ENCODE measurements at regions not wholly inside any gene's neighbourhood (a gene's known extent, or its start where the extent isn't known, plus 50 kb on each side); places are given as distances from the start of the nearest gene placed in this dataset.

DNA sequence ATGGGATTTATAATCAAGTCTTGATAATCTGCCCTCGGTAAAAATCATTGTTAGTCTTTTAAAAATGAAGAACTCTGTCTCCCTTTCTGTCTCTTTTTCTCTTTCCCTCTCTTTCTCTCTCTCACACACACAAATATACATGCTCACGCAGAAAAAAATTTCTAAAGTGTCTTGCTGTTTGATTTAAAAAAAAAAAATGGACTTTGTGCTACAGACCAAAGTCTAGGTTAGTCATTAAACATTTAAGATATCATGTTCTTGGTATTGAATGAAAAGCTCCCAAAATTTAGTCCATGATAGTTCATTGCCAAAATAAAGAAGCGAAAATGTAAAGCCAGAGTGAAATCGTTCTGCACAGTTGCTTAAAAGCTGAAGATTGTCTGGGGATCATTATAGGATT lies 665.8 kb downstream of the SORCS1 start:
- Histone ChIP-seq H3K9ac (ENCODE audit: low read length) (no peak overlapping the region), H4K20me1 (ENCODE audit: insufficient read depth, low read length) (no peaks in the 10 kb centered on the region), H3K27me3 (ENCODE audit: low read depth, low read length) (no peaks in the 10 kb centered on the region), H3K4me1 (ENCODE audit: low read length) (no peaks in the 10 kb centered on the region), H2AFZ (ENCODE audit: low read depth, low read length) (no peak overlapping the region), H3K79me2 (ENCODE audit: low read length) (no peaks in the 10 kb centered on the region), H3K4me3 (ENCODE audit: low read length) (no peak overlapping the region), H3K27ac (ENCODE audit: low read length) (no peak overlapping the region), H3K36me3 (replicated peaks; ENCODE audit: low read depth, low read length) (no peaks in the 10 kb centered on the region), H3K9me3 (ENCODE audit: insufficient read depth, low read length) (no peaks in the 10 kb centered on the region), H3K4me2 (ENCODE audit: low read length) (no peak overlapping the region)
- TF ChIP-seq EZH2phosphoT487 (IDR thresholded peaks at IDR 0.05; ENCODE audit: low read depth) = no peak

- Histone ChIP-seq H2AFZ (ENCODE audit: low read depth, low read length) (no peak overlapping the region), H3K9ac (ENCODE audit: low read length) (no peak overlapping the region), H3K4me1 (ENCODE audit: low read length) (no peaks in the 10 kb centered on the region), H3K9me3 (ENCODE audit: insufficient read depth, low read length) (no peaks in the 10 kb centered on the region), H3K79me2 (ENCODE audit: low read length) (no peaks in the 10 kb centered on the region), H4K20me1 (ENCODE audit: insufficient read depth, low read length) (no peaks in the 10 kb centered on the region), H3K27ac (ENCODE audit: low read length) (no peak overlapping the region), H3K4me3 (ENCODE audit: low read length) (no peak overlapping the region), H3K4me2 (ENCODE audit: low read length) (no peak overlapping the region), H3K27me3 (ENCODE audit: low read depth, low read length) (no peaks in the 10 kb centered on the region), H3K36me3 (replicated peaks; ENCODE audit: low read depth, low read length) (no peaks in the 10 kb centered on the region)
- no peak for TF ChIP-seq EZH2phosphoT487 (IDR thresholded peaks at IDR 0.05; ENCODE audit: low read depth)
- TF ChIP-seq, protein P1, sequence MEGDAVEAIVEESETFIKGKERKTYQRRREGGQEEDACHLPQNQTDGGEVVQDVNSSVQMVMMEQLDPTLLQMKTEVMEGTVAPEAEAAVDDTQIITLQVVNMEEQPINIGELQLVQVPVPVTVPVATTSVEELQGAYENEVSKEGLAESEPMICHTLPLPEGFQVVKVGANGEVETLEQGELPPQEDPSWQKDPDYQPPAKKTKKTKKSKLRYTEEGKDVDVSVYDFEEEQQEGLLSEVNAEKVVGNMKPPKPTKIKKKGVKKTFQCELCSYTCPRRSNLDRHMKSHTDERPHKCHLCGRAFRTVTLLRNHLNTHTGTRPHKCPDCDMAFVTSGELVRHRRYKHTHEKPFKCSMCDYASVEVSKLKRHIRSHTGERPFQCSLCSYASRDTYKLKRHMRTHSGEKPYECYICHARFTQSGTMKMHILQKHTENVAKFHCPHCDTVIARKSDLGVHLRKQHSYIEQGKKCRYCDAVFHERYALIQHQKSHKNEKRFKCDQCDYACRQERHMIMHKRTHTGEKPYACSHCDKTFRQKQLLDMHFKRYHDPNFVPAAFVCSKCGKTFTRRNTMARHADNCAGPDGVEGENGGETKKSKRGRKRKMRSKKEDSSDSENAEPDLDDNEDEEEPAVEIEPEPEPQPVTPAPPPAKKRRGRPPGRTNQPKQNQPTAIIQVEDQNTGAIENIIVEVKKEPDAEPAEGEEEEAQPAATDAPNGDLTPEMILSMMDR (IDR thresholded peaks at IDR 0.05; ENCODE audit: low read depth, low read length) = no peak
Measured at GRCh38 chr10:106495931-106496330, 668.6 kb downstream of the SORCS1 start.

GRCh38 chr10:106493751-106494150 lies 670.8 kb downstream of the SORCS1 start:
- H3K4me1 ChIP-seq (ENCODE audit: low read length) = no peaks in the 10 kb centered on the region
- H3K79me2 ChIP-seq (ENCODE audit: low read length) = no peaks in the 10 kb centered on the region
- no peak overlapping the region for H3K9ac ChIP-seq (ENCODE audit: low read length)
- H3K9me3 ChIP-seq (ENCODE audit: insufficient read depth, low read length) = no peaks in the 10 kb centered on the region
- no peaks in the 10 kb centered on the region for H3K27me3 ChIP-seq (ENCODE audit: low read depth, low read length)
- no peaks in the 10 kb centered on the region for H4K20me1 ChIP-seq (ENCODE audit: insufficient read depth, low read length)
- no peak overlapping the region for H2AFZ ChIP-seq (ENCODE audit: low read depth, low read length)
- no peak overlapping the region for H3K27ac ChIP-seq (ENCODE audit: low read length)
- TF ChIP-seq, protein P1 (IDR thresholded peaks at IDR 0.05; ENCODE audit: low read depth, low read length) = no peak
- TF ChIP-seq EZH2phosphoT487 (IDR thresholded peaks at IDR 0.05; ENCODE audit: low read depth) = no peak
- H3K4me3 ChIP-seq (ENCODE audit: low read length) = no peak overlapping the region
- H3K36me3 ChIP-seq (replicated peaks; ENCODE audit: low read depth, low read length) = no peaks in the 10 kb centered on the region
- no peak overlapping the region for H3K4me2 ChIP-seq (ENCODE audit: low read length)

DNA sequence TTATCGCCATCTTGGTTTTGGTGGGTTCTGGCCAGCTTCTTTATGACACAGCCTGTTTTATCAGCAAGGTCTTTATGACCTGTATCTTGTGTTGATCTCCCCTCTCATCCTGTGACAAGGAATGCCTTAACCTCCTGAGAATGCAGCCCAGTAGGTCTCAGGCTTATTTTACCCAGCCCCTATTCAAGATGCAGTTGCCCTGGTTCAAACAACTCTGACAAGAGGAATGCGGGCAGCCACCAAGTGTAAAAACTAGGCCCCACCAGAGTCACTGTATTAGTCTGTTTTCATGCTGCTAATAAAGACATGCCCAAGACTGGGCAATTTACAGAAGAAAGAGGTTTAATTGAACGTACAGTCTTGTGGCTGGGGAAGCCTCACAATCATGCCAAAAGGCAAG lies 671.3 kb downstream of the SORCS1 start:
- Histone ChIP-seq H3K4me1 (ENCODE audit: low read length) (no peaks in the 10 kb centered on the region), H3K79me2 (ENCODE audit: low read length) (no peaks in the 10 kb centered on the region), H3K9ac (ENCODE audit: low read length) (no peak overlapping the region), H3K4me3 (ENCODE audit: low read length) (no peak overlapping the region), H3K27ac (ENCODE audit: low read length) (no peak overlapping the region), H3K4me2 (ENCODE audit: low read length) (no peak overlapping the region), H2AFZ (ENCODE audit: low read depth, low read length) (no peak overlapping the region), H3K9me3 (ENCODE audit: insufficient read depth, low read length) (no peaks in the 10 kb centered on the region), H3K27me3 (ENCODE audit: low read depth, low read length) (no peaks in the 10 kb centered on the region), H4K20me1 (ENCODE audit: insufficient read depth, low read length) (no peaks in the 10 kb centered on the region), H3K36me3 (replicated peaks; ENCODE audit: low read depth, low read length) (no peaks in the 10 kb centered on the region)
- no peak for TF ChIP-seq EZH2phosphoT487 (IDR thresholded peaks at IDR 0.05; ENCODE audit: low read depth)
- TF ChIP-seq, protein P1 (IDR thresholded peaks at IDR 0.05; ENCODE audit: low read depth, low read length) = no peak

DNA sequence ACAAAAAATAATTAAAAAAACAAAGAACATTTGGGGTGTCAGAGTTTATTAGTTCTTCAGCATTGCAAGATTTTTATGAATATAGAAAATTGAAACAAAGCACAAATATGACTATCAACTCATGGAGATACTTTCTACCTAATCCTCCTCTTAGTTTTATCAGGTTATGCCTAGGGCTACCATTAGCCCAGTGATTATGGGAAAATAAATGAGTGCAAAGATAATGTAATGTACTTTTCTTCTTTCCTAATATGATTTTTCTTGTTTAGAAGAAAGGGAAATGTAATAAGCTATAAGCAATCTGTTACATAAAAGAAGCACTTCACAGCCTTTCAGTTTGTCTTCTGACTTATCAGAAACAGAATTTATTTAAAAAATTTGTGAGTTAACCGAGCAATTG lies 676.8 kb downstream of the SORCS1 start:
- Histone ChIP-seq H3K4me1 (ENCODE audit: low read length) (no peaks in the 10 kb centered on the region), H3K9me3 (ENCODE audit: insufficient read depth, low read length) (no peaks in the 10 kb centered on the region), H3K4me3 (ENCODE audit: low read length) (no peak overlapping the region), H3K27ac (ENCODE audit: low read length) (no peak overlapping the region), H3K27me3 (ENCODE audit: low read depth, low read length) (no peaks in the 10 kb centered on the region), H3K36me3 (replicated peaks; ENCODE audit: low read depth, low read length) (no peaks in the 10 kb centered on the region), H2AFZ (ENCODE audit: low read depth, low read length) (no peak overlapping the region), H3K4me2 (ENCODE audit: low read length) (no peak overlapping the region), H3K9ac (ENCODE audit: low read length) (no peak overlapping the region), H4K20me1 (ENCODE audit: insufficient read depth, low read length) (no peaks in the 10 kb centered on the region), H3K79me2 (ENCODE audit: low read length) (no peaks in the 10 kb centered on the region)
- TF ChIP-seq, protein P1 (IDR thresholded peaks at IDR 0.05; ENCODE audit: low read depth, low read length) = no peak
- no peak for TF ChIP-seq EZH2phosphoT487 (IDR thresholded peaks at IDR 0.05; ENCODE audit: low read depth)

All from OCI-LY3 (cell line).